HEK293 (cell line): ENCODE measurements at regions not wholly inside any gene's neighbourhood (a gene's known extent, or its start where the extent isn't known, plus 50 kb on each side); places are given as distances from the start of the nearest gene placed in this dataset.

ENCODE experiments used
- CTCF ChIA-PET: fragments of 350-600 bp; formaldehyde crosslinking; extraction: SDS; loops from one replicate; lab custom pipeline; 2021; ENCODE audit warnings: antibody characterized with exemption; lab: Yijun Ruan, JAX
- POLR2A ChIA-PET: fragments of 300-600 bp; formaldehyde crosslinking; extraction: SDS; loops from one replicate; lab custom pipeline; 2020; ENCODE audit warnings: antibody characterized with exemption, inconsistent platforms; lab: Yijun Ruan, JAX
- H3K27ac ChIP-seq: fragments of 200-500 bp; sonication (Bioruptor generic); 2 replicates; pipeline ENCODE4 v1.5.1; 2014; ENCODE audit warnings: low read depth, low read length, control low read depth, inconsistent platforms; ENCODE audit errors: extremely low read depth
- H3K36me3 ChIP-seq, 2 experiments: fragments of 200-500 bp in 1 of 2; sonication (Bioruptor generic) in 1 of 2; 1 replicate in 1 of 2; 2 replicates in 1 of 2; pipeline ENCODE4 v1.5.1; 2014 to 2017; ENCODE audit warnings: inconsistent platforms in 2 of 2, low read length in 2 of 2; ENCODE audit not compliant: control insufficient read depth in 2 of 2, insufficient read depth in 1 of 2
- H3K4me1 ChIP-seq: fragments of 200-500 bp; sonication (Bioruptor generic); 2 replicates; pipeline ENCODE4 v1.5.1; 2014; ENCODE audit warnings: mild to moderate bottlenecking, low read length, inconsistent platforms; ENCODE audit not compliant: control insufficient read depth, insufficient read depth
- H3K4me3 ChIP-seq: 2 replicates; pipeline ENCODE4 v1.5.1; 2011; ENCODE audit warnings: low read depth, mild to moderate bottlenecking, control low read depth, low read length, moderate library complexity
- H3K9me3 ChIP-seq: fragments of 200-500 bp; sonication (Bioruptor generic); 2 replicates; pipeline ENCODE4 v1.5.1; 2014; ENCODE audit warnings: low read depth, low read length, inconsistent platforms; ENCODE audit not compliant: control insufficient read depth, insufficient read depth
- ELK4 ChIP-seq: IDR thresholded peaks from 2 replicates; pipeline ENCODE4 v1.6.1; 2011; ENCODE audit warnings: mild to moderate bottlenecking, low read depth, low read length, borderline replicate concordance
- GLIS1 ChIP-seq: fragments of 450-650 bp; formaldehyde crosslinking; IDR thresholded peaks from 2 replicates; pipeline ENCODE4 v1.5.1; 2016; ENCODE audit warnings: missing biosample characterization, missing genetic modification characterization
- HOXC10 ChIP-seq: sonication (generic); formaldehyde crosslinking; IDR thresholded peaks from 2 replicates; pipeline ENCODE4 v1.8.1; 2023; ENCODE audit warnings: mild to moderate bottlenecking, missing genetic modification reagents
- KLF8 ChIP-seq: fragments of 450-650 bp; formaldehyde crosslinking; IDR thresholded peaks from 2 replicates; pipeline ENCODE4 v1.5.1; 2016; ENCODE audit warnings: missing biosample characterization, missing genetic modification characterization
- PATZ1 ChIP-seq: fragments of 450-650 bp; formaldehyde crosslinking; IDR thresholded peaks from 2 replicates; pipeline ENCODE4 v1.5.1; 2016; ENCODE audit warnings: missing biosample characterization, missing genetic modification characterization
- SALL2 ChIP-seq: fragments of 450-650 bp; formaldehyde crosslinking; IDR thresholded peaks from 2 replicates; pipeline ENCODE4 v1.5.0; 2017; ENCODE audit warnings: missing biosample characterization, mild to moderate bottlenecking, missing genetic modification characterization, borderline replicate concordance
- ZBTB26 ChIP-seq: fragments of 450-650 bp; formaldehyde crosslinking; optimal IDR thresholded peaks from 2 replicates; pipeline ENCODE3; 2016; ENCODE audit warnings: missing biosample characterization, mild to moderate bottlenecking, missing genetic modification characterization
- ZBTB6 ChIP-seq: fragments of 450-650 bp; formaldehyde crosslinking; IDR thresholded peaks from 2 replicates; pipeline ENCODE4 v1.5.1; 2017; ENCODE audit warnings: missing biosample characterization, missing genetic modification characterization
- ZFP69B ChIP-seq: fragments of 450-650 bp; formaldehyde crosslinking; IDR thresholded peaks from 2 replicates; pipeline ENCODE4 v1.5.1; 2016; ENCODE audit warnings: missing biosample characterization, missing genetic modification characterization
- ZNF132 ChIP-seq: fragments of 450-650 bp; formaldehyde crosslinking; IDR thresholded peaks from 2 replicates; pipeline ENCODE4 v1.5.1; 2017; ENCODE audit warnings: missing biosample characterization, missing genetic modification characterization, borderline replicate concordance
- ZNF202 ChIP-seq: fragments of 450-650 bp; formaldehyde crosslinking; IDR thresholded peaks from 2 replicates; pipeline ENCODE4 v1.5.1; 2016; ENCODE audit warnings: missing biosample characterization, missing genetic modification characterization, borderline replicate concordance
- ZNF335 ChIP-seq: fragments of 450-650 bp; formaldehyde crosslinking; conservative IDR thresholded peaks from 2 replicates; pipeline ENCODE4 v1.5.1; 2016; ENCODE audit warnings: missing biosample characterization, missing genetic modification characterization
- ZNF354C ChIP-seq: fragments of 450-650 bp; formaldehyde crosslinking; IDR thresholded peaks from 2 replicates; pipeline ENCODE4 v1.5.1; 2016; ENCODE audit warnings: missing biosample characterization, missing genetic modification characterization, low read depth, borderline replicate concordance
- ZNF423 ChIP-seq: fragments of 450-650 bp; formaldehyde crosslinking; IDR thresholded peaks from 2 replicates; pipeline ENCODE4 v1.5.1; 2016; ENCODE audit warnings: missing biosample characterization, missing genetic modification characterization
- ZNF530 ChIP-seq: fragments of 450-650 bp; formaldehyde crosslinking; IDR thresholded peaks from 2 replicates; pipeline ENCODE4 v1.5.1; 2016; ENCODE audit warnings: low read depth, missing biosample characterization, missing genetic modification characterization
- ZNF549 ChIP-seq: fragments of 450-650 bp; IDR thresholded peaks from 2 replicates; pipeline ENCODE4 v1.5.1; 2018; ENCODE audit warnings: missing biosample characterization, missing genetic modification characterization, mild to moderate bottlenecking, inconsistent platforms, moderate library complexity
- ZNF624 ChIP-seq: fragments of 450-650 bp; formaldehyde crosslinking; IDR thresholded peaks from 2 replicates; pipeline ENCODE4 v1.5.1; 2017; ENCODE audit warnings: missing biosample characterization, missing genetic modification characterization
- ZSCAN16 ChIP-seq: fragments of 450-650 bp; formaldehyde crosslinking; IDR thresholded peaks from 2 replicates; pipeline ENCODE4 v1.5.1; 2016; ENCODE audit warnings: missing biosample characterization, missing genetic modification characterization
- ZSCAN5A ChIP-seq: fragments of 450-650 bp; formaldehyde crosslinking; IDR thresholded peaks from 2 replicates; pipeline ENCODE4 v1.5.1; 2016; ENCODE audit warnings: missing biosample characterization, missing genetic modification characterization

- POLR2A ChIA-PET, result no interaction called here
- H3K27ac ChIP-seq, result no peak overlapping the region
- TF ChIP-seq GLIS1 (tag by site-specific recombination) (no peak), PATZ1 (no peak), ZSCAN16 (tag by site-specific recombination) (no peak), KLF8 (tag by site-specific recombination) (no peak), ZBTB6 (tag by site-specific recombination) (no peak), ZNF530 (tag by site-specific recombination) (no peak), SALL2 (no peak), ZFP69B (tag by site-specific recombination) (no peak), ELK4 (no peak), ZNF624 (tag by site-specific recombination) (no peak)
- TF ChIP-seq, all 188 proteins: peak for 0
- H3K4me3 ChIP-seq, result no peak overlapping the region
- H3K4me1 ChIP-seq, result no peaks in the 10 kb centered on the region
- no peaks in the 10 kb centered on the region for H3K9me3 ChIP-seq
- CTCF ChIA-PET, result no interaction called here
- no peaks in the 10 kb centered on the region for H3K36me3 ChIP-seq
Observed at GRCh38 chr5:63596254-63596653, 366.0 kb downstream of the HTR1A start.

GRCh38 chr5:63573380-63573779 lies 388.9 kb downstream of the HTR1A start:
- no peaks in the 10 kb centered on the region for H3K9me3 ChIP-seq
- POLR2A ChIA-PET, result no interaction called here
- no peaks in the 10 kb centered on the region for H3K4me1 ChIP-seq
- no peak overlapping the region for H3K4me3 ChIP-seq
- no peak overlapping the region for H3K27ac ChIP-seq
- TF ChIP-seq ZBTB26 (no peak), ZNF202 (tag by site-specific recombination) (no peak), ZNF335 (tag by site-specific recombination) (no peak), ZNF423 (tag by site-specific recombination) (no peak), HOXC10 (CRISPR knock-in tag) (no peak), ZSCAN5A (tag by site-specific recombination) (no peak), ZBTB6 (tag by site-specific recombination) (no peak), ZNF354C (tag by site-specific recombination) (no peak), ZNF549 (tag by site-specific recombination) (no peak), ZNF132 (tag by site-specific recombination) (no peak)
- H3K36me3 ChIP-seq, result no peaks in the 10 kb centered on the region
- CTCF ChIA-PET, result no interaction called here
